HG02610 (cell line): ENCODE measurements at regions not wholly inside any gene's neighbourhood (a gene's known extent, or its start where the extent isn't known, plus 50 kb on each side); places are given as distances from the start of the nearest gene placed in this dataset.
"Not testable (repeated sequence)": the region's sequence is repeated elsewhere in the genome, so short reads cannot be mapped to it uniquely, and the experiment has no call there.

Experiments
- ATAC-seq: cut with Tn5 transposase; IDR thresholded peaks from one replicate; pipeline ENCODE4 v1.9.1; 2021; ENCODE audit warnings: mild to moderate bottlenecking, moderate library complexity; ENCODE audit not compliant: unreplicated experiment

DNA sequence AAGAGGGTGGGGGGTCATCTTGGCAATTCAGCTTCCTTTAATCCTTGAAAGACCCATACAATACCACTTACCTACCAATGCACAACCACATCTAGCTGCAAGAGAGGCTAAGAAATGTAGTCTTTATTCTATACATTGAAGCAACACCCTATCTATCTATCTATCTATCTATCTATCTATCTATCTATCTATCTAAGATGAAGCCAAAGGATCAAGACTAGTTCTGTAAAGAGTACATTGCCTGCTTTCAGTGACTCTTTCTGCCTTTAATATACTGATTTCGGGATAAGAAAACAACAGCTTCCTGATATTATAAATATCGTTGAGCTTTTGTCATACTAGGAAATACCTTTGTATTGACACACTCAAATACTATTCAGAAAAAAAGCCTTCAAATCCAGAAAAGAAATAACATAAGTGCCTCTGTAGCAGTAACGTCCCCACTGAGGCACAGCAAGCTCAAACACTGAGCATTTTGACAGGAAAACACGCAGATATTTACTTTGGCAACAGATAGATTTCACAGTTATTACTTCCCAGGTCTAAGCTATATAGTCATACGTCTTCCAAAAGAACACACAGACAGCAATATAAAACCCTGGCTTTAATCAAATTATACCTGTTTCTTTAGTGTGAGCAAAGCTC lies 139.4 kb upstream of the SERTAD2 start:
- no peak for ATAC-seq

DNA sequence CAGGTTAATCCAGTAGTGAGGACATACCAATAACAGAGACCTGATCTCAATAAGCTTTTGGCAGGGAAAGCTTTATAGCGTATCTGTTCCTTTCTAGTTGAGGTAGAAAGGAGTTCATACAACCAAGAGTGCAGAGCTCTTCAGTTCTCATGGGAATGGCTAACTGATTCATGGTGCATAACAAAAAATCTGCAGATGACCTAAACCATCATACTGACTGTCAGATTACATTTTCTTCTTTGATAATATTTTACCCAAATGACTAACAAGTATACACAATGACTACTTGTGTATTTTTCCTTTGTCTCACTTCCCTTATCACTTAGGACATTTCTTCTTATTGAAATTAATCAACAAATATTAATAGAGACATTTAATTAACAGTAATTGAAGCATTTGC lies 140.0 kb upstream of the SERTAD2 start:
- peak; percentile 80 for ATAC-seq

DNA sequence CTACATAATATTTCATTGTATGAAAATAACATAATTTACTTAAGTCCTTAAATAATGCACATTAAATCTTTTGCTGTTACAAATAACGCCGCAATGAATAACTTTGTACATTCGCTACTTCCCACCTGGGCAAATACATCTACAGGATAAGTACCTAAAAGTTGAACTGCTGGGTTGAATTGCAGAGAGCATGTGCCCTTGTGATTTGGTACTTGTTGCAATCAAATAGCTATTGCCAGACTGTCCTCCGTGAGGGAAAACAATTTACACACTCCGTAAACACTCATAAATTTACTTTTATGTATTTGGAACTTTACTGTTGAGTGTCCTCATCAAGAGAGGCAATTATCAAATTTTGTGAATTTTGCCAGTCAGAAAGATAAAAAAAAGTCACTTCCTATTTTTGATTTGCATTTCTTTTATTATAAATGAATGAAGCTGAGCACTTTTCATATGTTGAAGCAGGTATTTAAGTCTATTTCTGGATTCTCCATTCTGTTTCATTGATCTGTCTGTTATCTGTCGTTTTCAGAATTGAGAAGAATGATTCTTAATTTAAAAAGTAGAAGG lies 140.8 kb upstream of the SERTAD2 start:
- no peak for ATAC-seq

DNA sequence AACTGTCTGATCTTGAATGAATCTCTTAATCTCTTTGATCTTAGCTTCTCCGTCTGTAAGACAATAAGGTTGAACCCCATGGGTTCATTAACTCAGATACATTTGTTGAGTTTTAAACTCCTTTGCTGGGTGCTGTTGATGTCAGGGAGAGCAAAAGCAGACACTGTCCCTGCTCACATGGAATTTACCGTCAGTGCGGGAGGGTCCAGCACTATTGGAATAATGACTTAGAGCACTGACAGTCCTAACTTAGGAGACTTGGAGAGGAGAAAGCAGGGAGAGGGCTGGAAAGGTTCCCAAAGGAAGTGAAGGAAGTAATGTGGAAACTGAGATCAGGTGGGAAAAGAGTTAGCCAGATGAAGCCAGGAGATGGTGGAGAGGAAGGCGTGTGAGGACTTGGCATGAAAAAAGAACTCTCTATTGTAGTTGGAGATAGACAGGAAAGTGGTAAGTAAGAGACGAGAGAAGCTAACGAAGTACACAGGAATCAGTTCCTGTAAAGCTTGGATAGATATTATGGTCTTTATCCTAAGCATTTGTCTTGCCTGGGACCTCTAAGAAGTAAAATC lies 141.4 kb upstream of the SERTAD2 start:
- no peak for ATAC-seq

DNA sequence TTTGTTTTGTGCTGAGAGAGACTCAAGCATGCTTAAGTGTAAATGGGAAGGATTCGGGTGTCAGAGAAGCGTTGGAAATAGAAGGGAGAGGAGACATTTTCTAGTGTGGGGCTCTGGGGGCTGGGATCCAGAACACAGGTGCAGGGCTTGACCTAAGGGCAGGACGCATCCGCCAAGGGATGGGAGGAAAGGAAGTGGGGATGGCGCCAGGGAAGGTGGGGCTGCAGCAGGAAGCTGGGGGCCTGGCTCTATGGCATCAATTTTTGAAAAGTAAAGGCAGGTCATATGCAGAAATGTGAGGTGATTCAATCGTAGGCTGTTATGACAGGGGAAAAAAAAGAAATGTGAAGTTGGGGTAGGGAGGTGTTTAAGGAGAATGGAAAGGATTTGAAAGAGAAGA lies 143.2 kb upstream of the SERTAD2 start:
- ATAC-seq: no peak

DNA sequence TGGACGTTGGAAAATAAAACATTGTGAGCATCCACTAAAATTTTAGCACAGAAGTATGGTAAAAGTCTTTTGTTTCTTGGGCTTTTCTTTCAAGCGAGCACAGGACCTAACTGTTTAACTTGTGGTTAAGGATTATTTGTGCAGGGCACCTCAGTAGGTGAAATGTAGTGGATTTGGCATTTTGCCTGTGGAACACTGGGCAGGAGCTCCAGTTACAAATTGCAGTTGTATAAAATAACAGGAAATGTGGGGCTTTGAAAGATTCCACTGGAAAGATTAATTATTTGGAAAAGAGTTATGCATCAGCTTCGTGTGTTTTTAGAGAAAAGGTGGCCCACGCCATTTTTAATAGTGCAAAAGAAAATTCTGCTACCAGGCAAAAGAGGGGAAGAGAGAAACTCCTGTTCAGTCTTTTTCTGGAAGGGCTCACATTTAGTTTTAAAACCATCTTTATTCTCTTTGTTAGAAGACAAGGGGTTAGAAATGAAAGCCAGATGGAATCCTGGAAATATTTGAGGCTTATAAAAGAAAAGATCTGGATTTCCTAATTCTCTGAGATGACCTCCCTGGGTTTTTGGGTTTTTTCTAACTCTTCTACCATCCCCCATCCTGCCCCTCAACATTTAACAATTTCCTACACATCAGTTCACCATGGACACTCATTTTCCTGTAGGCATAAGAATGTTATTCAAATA lies 144.3 kb upstream of the SERTAD2 start:
- ATAC-seq: no peak

DNA sequence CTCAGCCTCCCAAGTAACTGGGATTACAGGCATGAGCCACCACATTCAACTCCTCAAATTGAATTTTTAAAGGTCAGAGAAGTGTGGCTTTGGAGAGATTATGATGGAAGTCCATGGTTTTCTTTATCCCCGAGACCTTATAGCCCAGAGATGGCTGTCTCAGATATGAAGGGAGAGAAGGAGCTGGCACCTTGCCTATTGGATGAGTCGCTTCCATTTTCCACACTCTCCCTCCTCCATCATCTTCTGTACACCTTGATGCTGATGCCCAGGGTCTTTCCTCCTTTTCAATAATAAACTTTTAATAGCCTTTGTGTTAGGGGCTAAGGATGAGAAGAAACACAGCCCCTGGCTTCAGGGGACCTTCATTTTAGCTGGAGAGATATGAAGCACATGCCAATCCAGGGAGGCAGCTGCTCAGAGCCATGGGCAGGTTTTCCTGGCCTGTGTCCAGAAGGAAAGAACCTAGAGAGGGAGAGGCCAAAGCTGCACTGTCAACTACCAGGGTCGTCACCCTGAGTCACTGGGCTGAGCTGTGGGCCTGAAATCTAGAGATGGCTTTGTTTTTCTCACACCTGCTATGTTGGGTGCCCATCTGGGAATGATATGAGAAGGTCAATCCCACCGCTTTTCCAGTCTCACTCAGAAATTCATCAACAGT lies 146.0 kb upstream of the SERTAD2 start:
- no peak for ATAC-seq

DNA sequence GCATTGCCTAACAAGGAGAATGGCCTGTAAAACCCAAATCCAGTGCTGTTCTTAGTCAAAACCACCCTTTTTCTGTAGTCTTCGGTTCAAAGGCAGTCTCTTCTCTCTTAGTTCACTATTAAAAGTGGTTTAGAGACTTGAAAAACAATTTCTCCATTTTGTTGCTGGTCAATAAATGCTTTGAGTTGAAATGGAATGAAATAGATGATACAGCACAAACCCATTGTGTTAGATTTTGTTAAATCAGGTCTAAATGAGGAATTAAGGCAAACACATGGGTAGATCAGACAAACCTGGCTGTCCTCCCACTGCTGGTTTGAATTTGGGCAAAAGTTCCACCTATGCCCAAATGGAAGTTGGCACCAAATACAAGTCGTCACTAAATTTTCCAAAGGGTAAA lies 150.1 kb upstream of the SERTAD2 start:
- no peak for ATAC-seq

DNA sequence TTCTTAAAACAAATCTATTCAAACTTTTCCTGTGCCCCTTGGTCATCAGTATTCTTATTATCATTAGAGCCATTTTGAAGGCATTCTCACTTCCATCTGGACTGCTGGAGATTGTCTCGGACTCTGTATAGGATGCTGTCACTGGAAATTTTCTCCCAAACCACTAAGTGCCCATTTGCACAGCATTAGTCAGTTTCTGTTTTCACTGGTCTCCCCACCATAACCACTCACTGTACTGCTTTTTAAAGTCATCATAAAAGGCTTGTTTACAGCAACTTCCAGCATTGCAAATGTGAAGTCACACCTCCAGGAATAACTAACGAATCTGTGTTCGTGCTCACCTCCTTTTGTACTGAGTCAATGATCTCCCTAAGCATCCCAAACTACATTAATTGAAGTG lies 150.9 kb upstream of the SERTAD2 start:
- no peak for ATAC-seq

DNA sequence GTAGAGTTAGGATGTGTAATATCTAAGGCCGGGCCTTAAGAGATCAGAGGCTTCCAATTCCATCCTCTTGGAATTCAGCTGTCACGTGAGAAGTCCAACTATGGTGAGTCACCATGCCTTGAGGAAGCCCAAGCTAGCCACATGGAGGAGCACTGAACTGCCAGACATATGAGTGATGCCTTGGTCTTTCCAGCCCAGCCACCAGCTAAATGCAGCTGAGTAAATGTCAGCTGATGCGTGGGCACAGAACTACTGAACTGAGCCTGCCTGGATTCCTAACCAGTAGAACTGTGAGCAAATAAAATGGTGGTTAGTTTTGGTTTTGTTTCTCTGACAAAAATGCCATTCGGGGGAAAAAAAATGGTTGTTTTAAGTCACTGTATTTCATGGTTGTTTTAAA lies 153.7 kb upstream of the SERTAD2 start:
- peak; percentile 71 for ATAC-seq

DNA sequence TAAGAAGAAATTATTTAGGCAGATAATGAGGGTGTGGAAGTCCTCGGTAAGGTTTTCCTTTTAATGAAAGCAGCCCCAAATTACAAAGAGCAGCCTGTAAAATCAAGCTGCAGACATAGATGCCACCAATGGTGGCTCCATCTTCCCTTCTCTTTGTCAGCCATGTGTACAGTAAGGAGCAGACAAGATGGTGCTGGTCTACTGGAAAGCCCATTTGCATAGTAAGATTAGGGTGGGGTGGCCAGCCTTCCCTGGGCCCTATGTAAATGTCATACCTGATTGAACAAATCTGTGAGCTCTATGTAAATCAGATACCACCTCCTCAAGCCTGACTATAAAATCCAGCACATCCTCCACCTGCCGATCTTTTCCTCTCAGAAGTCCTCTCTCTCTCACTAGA lies 154.4 kb upstream of the SERTAD2 start:
- ATAC-seq: no peak

DNA sequence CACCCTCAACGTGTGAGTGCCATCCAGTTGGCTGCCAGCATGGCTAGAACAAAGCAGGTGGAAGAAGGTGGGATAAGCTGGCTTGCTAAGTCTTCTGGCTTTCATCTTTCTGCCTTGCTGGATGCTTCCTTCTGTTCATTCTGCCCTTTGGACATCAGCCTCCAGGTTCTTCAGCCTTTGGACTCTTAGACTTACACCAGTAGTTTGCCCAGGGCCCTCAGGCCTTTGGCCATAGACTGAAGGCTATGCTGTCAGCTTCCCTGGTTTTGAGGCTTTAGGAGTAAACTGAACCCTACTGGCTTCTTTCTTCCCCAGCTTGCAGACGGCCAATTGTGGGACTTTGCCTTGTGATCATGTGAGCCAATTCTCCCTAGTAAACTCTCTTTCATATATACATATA lies 155.0 kb upstream of the SERTAD2 start:
- no peak for ATAC-seq

DNA sequence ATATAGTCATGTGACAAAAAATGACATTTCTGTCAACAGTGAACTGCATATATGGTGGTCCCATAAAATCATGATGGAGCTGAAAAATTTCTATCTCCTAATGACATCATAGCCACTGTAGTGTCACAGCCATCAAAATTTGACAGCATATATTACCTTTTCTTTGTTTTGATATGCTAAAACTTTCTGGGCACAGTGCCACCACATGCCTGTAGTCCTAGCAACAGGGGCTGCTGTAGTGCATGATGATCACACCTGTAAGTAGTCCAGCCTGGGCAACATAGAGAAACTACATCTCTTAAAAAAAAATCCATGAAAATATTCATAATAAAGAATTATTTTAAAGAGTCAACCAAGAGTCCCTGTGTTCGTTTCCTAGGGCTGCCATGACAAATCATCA lies 155.5 kb upstream of the SERTAD2 start:
- no peak for ATAC-seq

DNA sequence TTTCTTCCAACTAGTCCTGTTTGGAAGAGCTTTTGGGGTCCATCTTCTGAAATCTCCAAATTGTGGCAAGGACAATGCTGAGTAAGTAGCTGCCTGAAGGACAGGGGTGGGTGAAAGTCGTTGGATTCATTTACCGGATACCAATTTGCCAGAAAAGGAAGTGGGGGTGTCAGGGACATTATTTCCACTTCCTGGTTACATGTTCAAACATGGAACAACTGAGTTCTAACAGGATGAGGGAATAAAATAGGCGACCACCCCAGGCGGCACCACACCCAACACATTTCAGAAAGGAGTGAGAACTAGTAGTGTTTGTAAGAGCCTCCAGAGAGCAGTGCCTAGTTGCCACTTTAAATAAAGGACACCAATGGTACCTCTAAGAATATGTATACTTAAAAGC lies 158.6 kb upstream of the SERTAD2 start:
- ATAC-seq: no peak

DNA sequence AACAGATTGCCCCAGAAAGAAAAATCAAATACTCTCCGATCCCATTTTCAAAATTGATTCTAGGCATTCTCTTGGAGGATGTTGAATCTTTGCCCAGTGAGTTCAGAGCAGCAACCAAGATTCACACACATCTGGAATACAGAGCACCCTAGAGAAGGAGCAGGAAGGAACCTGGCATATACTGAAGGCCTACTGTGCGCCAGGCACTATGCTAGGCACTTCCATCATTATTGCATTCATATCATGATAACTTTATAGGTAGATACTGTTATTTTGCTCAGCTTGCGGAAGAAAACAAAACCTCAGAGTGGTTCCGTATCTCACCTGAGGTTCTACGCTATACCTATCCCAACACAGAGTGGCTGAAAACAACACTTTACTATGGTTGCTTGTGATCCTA lies 160.3 kb upstream of the SERTAD2 start:
- ATAC-seq: no peak

DNA sequence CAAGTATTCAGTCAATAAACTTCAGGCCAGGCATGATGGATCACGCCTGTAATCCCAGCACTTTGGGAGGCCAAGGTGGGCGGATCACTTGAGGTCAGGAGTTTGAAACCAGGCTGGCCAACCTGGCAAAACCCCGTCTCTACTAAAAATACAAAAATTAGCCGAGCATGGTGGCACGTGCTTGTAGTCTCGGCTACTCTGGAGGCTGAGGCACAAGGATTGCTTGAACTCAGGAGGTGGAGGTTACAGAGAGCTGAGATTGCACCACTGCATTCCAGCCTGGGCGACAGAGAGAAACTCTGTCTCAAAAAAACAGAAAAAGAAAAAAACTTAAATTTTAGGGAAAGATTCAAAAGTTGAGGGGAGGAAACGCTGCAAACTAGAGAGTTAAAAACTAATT lies 162.8 kb upstream of the SERTAD2 start:
- not testable (repeated sequence) for ATAC-seq

DNA sequence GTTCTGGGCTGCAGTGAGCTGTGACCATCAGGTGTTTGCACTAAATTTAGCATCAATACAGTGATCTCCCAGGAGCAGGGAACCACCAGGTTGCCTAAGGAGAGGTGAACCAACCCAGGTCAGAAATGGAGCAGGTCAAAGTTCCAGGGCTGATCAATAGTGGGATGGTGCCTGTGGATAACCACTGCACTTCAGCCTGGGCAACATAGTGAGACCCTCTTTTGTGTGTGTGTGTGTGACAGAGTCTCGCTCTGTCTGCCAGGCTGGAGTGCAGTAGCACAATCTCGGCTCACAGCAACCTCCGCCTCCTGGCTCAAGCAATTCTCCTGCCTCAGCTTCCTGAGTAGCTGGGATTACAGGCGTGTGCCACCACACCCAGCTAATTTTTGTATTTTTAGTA lies 163.7 kb upstream of the SERTAD2 start:
- ATAC-seq: no peak

DNA sequence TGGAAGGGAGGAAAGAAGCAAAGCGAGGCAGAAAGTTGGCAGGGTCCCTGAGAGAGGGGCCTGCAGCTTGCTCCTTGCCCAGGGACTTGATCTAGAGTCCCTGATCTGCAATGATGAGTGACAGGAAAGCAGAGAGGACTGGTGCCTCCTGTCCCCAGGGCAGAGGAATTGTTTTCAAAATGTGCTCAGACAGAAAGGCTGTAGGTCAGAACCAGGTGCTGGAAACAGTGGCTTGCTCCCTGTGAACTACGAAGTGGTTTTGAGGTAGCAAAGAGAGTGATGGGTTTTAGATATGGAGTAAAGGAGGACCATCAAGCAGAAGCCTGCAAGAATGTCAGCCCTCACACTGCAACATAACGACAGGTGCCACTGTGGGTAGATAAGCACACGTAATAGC lies 164.9 kb upstream of the SERTAD2 start:
- ATAC-seq: no peak

DNA sequence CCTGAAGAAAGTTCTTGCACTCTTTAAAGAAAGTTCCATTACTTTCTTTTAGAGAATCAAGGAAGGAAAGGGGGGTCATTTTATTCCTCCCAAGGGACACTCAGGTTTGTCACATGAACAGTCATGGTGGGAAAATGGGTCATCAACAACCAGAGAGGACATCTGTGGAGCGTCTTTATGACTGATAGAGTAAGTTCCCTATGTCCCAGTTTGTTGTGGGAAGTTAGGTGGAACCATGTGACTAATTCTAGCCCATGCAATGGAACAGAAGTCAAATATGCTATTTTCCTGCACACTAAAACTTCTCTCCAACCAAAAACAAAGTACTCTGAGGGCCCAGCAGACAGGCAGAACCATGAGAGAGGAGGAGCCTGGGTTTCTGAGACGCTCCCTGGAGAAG lies 165.6 kb upstream of the SERTAD2 start:
- ATAC-seq: peak; percentile 49

DNA sequence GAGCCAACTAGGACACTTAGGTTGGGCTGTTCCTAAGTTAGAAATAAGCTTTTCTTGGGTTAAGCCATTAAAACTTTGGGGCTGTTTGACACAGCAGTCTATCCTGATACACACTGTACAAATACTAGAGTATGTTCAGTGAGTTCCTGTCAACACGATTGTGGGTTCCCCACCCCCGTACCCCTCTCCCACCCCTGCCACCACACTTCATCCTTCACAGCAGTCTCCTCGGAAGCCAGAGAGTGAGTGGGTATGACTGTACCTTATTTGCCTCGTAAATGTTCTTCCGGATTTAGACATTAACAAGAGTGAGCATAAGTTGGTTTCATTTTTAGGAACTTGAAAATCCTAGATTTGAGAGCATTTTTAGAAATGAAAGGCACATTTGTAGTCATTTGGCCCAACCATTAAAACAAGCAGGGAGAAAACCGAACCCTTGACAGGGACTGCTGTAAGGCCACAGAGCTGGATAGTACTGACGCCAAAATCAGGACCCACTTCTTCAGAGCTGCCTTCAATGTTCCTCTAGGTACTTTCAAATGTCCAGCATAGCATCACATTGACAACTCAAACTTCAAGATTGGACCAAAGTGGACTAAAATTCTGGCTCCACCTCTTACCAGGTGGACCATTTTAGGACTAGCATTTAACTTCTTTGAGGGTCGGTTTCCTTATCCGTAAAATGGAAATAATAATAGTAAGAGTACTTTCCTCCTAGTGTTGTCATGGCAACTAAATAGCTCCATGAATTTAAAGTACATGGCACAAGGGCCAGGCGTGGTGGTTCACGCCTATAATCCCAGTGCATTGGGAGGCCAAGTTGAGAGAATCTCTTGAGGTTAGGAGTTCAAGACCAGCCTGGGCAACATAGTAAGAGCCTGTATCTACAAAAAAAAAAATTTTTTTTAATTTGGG lies 166.3 kb upstream of the SERTAD2 start:
- ATAC-seq: peak; percentile 92

DNA sequence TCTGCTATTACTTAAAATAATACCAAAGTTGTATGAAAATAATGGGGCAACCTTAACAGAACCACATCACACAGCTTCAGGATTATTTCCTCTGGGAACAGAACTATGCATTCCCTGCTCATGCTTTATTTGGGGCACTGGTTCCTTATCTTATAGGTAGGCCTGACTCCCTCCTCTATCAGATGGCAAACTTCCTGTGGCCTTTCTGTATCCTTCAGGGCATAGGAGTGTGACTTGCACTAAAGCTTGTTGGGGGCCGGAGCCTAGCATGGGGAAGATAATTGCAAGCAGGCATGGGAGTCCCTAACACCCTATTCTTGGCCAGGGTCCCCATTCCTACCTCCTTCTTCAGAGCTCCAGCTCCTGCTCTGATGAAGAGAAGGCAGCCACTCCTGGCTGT lies 167.2 kb upstream of the SERTAD2 start:
- no peak for ATAC-seq
